CD4-positive, alpha-beta T cell treated with Interleukin-4 for 1 hour (primary cell): ENCODE measurements at regions not wholly inside any gene's neighbourhood (a gene's known extent, or its start where the extent isn't known, plus 50 kb on each side); places are given as distances from the start of the nearest gene placed in this dataset.

ENCODE experiments used
- DNase-seq, 2 donors: peaks; one replicate each; pipeline ENCODE4 v3.0.0-alpha.2; 2020 to 2022

- DNase-seq: no peak
Observed at GRCh38 chr4:30783751-30784150, 63.6 kb downstream of the PCDH7 start.

- no peak for DNase-seq
Observed at GRCh38 chr4:30789219-30789671, 69.1 kb downstream of the PCDH7 start.

DNA sequence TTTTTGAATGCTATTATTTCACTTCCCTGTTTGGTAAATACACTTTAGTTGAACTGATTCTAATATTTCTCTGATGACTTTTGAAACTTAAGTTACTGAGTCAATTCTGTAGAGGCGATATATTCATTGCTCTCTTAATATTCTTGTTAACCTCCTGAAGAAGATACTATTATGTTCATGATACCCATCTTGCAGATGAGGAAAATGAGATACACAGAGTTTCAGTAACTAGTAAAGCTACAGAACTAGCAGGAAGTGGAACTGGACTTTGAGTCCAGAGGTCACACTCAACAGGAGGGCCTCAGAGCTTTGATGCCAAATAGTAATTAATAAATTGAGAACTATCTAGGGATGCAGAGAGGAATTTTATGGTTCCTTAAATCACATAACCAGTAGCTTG, 70.0 kb downstream of the PCDH7 start:
- no peak for DNase-seq

- no peak for DNase-seq
Observed at GRCh38 chr4:30790998-30791397, 70.8 kb downstream of the PCDH7 start.

- no peak for DNase-seq
Observed at GRCh38 chr4:30792601-30793000, 72.4 kb downstream of the PCDH7 start.

DNA sequence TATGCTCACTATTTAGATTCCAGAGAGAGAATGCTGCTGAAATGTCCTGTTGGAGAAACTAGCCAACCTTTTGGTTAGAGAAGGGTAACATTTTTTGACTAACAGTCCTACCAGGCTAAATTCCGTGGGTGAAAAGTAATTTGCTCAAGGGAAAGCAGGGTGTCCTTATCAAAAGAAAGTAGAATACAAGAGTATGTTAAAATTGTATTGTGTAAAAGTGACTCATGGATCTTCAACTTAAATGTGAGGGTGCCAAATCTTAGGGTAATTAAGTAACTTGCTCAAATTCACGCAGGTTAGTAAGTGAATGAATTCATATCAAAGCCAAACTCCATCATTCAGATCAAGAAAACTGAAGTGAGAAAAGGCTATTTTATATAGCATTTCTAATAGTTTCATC, 81.7 kb downstream of the PCDH7 start:
- DNase-seq: no peak

GRCh38 chr4:30802622-30803323, 82.6 kb downstream of the PCDH7 start:
- DNase-seq: no peak

GRCh38 chr4:30808276-30808675, 88.1 kb downstream of the PCDH7 start:
- no peak for DNase-seq

DNA sequence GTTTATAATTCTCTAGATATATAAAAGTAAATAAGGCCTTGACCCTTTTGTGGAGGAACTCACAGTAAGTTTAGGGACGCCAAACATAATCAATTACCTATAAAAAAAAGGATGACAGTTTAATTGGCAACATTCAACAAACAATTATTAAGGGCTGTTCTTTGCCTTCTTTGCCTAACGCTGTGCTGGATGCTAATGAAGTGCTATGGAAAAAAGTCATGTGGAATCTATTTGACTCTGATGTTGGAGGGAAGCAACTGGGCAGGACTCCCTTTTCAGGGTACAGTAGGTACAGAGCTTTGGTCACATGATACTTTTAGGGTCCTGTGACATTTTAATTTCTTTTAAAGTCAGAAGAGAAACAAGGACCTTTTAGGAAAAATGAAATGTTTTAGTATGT, 91.1 kb downstream of the PCDH7 start:
- DNase-seq: no peak

- DNase-seq: no peak
Observed at GRCh38 chr4:30815685-30816084, 95.5 kb downstream of the PCDH7 start.

DNA sequence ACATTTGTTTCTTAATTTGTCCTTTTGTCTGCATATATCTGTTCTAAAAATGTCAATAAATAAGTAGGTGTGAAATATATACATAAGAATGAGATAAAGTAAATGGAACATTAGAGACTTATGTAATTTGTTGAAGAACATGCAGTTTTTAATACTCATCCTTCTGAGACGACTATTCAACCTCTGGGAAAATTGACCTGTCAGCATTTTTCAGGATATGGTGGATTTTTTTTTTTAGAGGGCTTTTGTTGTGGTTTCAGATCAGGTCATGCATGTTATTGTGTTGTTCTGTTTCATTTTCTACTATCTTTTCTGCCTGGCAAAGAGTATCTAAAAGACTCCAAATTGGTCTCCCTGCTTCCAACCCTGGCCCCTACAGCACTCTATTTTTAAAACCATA, 97.3 kb downstream of the PCDH7 start:
- DNase-seq: no peak

DNA sequence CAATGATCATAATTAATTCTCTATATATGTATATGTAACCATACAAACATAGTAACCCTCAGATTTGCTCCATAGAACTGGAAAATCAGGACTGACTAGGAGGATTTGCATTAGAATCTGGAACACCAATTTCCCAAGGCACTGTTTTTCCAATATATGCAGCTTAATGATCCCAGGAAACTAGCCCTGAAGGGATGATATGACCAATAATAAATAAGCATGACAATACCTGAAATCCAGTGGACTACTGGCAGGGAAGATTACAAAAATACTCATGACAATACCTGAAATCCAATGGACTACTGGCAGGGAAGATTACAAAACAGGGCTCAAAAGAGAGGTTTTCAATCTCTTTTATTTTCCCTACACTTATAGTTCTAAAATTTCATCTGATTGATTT, 98.4 kb downstream of the PCDH7 start:
- no peak for DNase-seq

GRCh38 chr4:30821275-30821674, 101.1 kb downstream of the PCDH7 start:
- no peak for DNase-seq

DNA sequence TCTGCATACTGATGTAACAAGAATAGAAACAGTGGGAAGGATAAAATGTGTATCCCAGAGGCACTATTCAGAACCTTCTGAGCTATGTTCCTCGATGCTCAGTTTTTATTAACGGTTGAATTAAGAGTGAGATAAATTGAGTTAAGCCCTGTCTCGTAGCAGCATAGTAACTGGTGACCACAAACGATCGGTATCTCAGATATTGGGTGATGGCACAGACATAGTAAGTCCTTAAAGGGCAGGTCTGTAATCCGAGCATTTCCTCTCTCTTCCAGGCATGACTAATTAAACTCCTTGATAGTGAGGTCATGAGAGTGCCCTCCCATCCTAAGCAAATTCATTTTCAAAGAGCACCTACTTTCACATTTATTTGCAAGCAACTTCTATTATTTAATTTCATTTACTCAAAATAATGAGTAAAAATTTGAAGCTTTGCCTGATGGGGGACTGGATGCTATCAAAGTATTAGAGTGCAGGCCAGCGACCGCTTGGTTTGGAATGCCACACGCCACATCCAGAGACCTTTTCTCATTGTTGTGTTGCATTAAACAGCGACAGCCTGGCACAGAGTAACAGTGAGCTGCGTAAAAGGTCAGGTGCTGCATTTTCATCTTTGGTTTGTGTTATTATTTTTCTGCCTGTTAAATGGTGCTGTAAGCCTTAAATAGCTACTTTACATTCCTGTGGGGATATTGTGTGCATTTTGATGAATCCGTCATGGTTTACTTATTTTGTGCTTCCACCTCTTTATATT, 101.9 kb downstream of the PCDH7 start:
- no peak for DNase-seq

DNA sequence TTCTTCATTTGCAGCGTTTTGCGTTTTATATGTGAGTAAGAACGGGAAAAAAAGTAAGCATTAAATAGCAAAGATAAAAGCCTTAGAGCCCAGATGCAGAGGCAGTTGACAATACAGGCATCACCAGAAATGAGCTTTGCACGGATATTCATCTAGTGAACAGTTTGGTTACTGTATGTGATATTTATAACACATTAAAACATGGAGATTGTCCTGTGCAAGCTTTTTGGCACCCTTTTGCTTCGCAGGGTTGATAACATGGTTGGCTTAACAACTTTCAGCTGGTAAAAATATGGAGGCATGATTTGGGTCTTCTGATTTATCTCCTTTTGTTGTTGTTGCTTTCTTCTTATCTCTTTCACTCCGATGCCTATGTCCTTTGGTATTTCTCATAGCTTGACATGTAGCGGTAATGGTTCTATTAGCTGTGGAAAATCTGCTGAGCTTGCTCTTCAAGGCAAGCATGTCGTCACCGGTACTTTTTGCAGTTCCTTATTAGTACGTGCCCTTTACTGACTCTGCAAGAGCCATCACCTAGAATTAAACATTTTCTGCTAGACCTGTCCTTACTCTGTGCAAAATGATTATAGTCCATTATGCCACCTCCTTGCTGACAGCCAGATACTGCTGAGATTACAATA, 102.9 kb downstream of the PCDH7 start:
- DNase-seq: no peak

DNA sequence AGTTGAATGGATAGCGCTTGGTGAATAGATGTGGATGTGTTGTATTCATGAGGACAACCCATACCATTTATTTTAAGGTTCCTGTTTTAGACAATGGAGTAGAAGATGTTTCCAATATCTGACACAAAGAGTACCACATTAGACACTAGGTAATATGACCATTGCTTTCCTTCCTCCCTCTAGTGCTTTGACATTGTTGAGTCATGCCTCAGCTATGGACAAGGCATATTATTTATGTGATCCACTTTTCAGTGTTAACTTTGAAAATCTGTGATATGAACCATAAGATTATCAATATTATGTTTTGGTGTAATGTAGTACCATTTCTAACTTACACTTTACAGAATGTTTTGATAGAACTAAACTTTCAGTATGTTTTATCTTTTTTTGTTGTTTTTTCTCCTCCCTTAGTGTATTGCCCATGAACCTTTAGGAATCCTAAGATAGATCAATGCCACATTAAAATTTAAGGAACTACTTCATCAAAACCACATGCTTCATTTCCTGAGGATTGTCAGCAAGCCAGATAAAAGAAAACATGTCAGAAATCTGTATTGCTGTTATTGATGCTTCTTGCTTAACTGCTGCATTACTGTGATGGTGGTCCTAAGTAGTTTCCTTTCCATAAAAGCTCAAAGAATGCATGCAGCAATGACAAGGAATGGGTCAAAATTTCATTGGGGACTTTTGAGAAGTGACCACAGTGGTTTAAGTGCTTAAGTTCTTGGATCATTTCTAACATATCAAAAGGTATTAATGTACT, 105.0 kb downstream of the PCDH7 start:
- DNase-seq: no peak

- no peak for DNase-seq
Observed at GRCh38 chr4:30828264-30828926, 108.2 kb downstream of the PCDH7 start.

DNA sequence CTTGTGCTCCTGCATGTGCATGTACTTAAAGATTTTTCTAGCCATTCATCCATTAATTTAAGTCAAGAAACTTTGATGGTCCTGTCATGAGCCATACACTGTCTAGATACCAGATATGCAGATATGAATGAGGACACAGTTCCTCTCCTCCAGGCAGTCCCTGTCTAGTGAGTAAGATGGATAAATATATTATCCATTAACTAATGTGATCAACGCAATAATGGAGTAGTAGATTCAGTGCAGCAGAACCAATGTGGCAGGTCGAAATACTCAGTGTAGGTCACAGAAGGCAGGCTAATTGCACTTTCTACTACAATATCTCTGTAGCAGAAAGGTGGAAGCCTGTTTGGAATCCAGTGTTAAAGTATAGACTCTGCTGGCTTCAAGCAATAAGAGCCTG, 112.5 kb downstream of the PCDH7 start:
- DNase-seq: no peak

DNA sequence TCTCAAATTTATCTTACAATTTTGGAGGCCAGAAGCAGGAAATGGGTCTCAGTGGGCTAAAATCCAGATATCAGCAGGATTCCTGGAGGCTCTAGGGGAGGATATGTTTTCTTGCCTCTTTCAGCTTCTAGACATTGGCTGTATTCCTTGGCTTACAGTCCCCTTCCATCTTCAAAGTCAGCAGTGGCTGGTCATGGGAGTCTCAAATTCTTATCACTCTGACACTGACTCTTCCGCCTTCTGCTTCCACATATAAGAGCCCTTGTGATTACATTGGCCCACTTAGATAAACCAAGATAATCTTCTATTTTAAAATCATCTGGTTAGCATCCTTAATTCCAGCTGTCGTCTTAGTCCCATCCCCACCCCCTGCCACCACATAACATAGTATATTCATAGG, 113.0 kb downstream of the PCDH7 start:
- DNase-seq: no peak

DNA sequence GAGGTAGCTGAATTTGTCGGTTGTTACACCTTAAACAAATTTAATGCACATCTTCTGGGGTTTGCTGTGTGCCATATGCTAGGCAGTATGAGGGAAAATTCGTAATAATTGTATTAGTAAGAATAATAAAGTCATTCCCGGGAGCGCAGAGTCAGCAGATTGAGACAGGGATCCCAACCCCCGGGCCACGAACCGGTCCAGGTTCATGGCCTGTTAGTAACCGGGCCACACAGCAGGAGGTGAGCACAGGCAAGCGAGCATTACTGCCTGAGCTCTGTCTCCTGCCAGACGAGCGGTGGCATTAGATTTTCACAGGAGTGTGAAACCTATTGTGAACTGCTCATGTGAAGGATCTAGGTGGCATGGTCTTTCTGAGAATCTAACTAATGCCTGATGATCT, 114.9 kb downstream of the PCDH7 start:
- no peak for DNase-seq

GRCh38 chr4:30836231-30836630, 116.1 kb downstream of the PCDH7 start:
- DNase-seq: no peak

GRCh38 chr4:30837131-30837539, 117.0 kb downstream of the PCDH7 start:
- no peak for DNase-seq

- DNase-seq: no peak
Observed at GRCh38 chr4:30837861-30838260, 117.7 kb downstream of the PCDH7 start.
